ENCODE measurements at regions not wholly inside any gene's neighbourhood (a gene's known extent, or its start where the extent isn't known, plus 50 kb on each side); places are given as distances from the start of the nearest gene placed in this dataset.

GRCh38 chr3:35426366-35426958 is 212.9 kb upstream of the ARPP21 start:
- ChIA-PET SMC1A (ENCODE audit: uncharacterized antibody, unreplicated experiment) (no interaction called here), POLR2A (interaction anchor here (0.7 kb wide), 1 partner anchor 80 kb away, joined by 4 read pairs; no protein-coding TSS in a partner anchor), CTCF (no interaction called here), RAD21 (ENCODE audit: unreplicated experiment) (no interaction called here)
- FAIRE-seq (no peak), ATAC-seq (no peak), DNase-seq (ENCODE audit: low read depth, low spot score) (no peak)
- Histone ChIP-seq H3K9ac (ENCODE audit: control insufficient read depth, insufficient read depth, low read length) (no peak overlapping the region), H4K20me1 (ENCODE audit: control insufficient read depth, insufficient read depth) (no peaks in the 10 kb centered on the region), H3K4me2 (ENCODE audit: control insufficient read depth, insufficient read depth) (no peak overlapping the region), H3K27ac (ENCODE audit: control insufficient read depth, insufficient read depth) (no peak overlapping the region), H3K36me3 (ENCODE audit: control insufficient read depth in 2 of 2, insufficient read depth in 2 of 2, low read length in 1 of 2) (no peaks in the 10 kb centered on the region), H3K4me3 (no peak overlapping the region), H3K4me1 (ENCODE audit: control insufficient read depth, insufficient read depth, low read length) (no peaks in the 10 kb centered on the region), H3K9me3 (replicated peaks; ENCODE audit: control insufficient read depth, insufficient read depth, low read length) (no peaks in the 10 kb centered on the region), H2AFZ (ENCODE audit: control insufficient read depth, low read depth, low read length) (no peak overlapping the region), H3K79me2 (ENCODE audit: control insufficient read depth, insufficient read depth, low read length) (no peaks in the 10 kb centered on the region), H3K27me3 (replicated peaks in 1 of 2; ENCODE audit: control insufficient read depth in 2 of 2, insufficient read depth in 2 of 2, low read length in 1 of 2) (no peaks in the 10 kb centered on the region)
- WGBS (ENCODE audit: insufficient coverage, insufficient replicate concordance, low lambda C conversion rate, missing lambda C conversion rate) = 22% methylated on average over 3 of the region's 3 CpGs
- BruUV-seq (replicated peaks) = no TSS peak
- in situ Hi-C loops (cut with MboI) (no loop called here), intact Hi-C loops (cut with micrococcal nuclease; ENCODE audit: unreplicated experiment) (no loop called here)
- TF ChIP-seq SMC3 (IDR thresholded peaks at IDR 0.05; ENCODE audit: borderline replicate concordance, low read length) (no peak), HDAC6 (IDR thresholded peaks at IDR 0.05; ENCODE audit: unreplicated experiment) (no peak), CREM (IDR thresholded peaks at IDR 0.05; ENCODE audit: low read depth) (no peak), TCF12 (IDR thresholded peaks at IDR 0.05; ENCODE audit: low read depth, low read length) (no peak), FOS (IDR thresholded peaks at IDR 0.05; ENCODE audit: borderline replicate concordance, extremely low read depth, insufficient read length) (no peak), SP1 (IDR thresholded peaks at IDR 0.05; ENCODE audit: low read depth, low read length) (no peak), STAT1 (conservative IDR thresholded peaks at IDR 0.05) (no peak), NKRF (conservative IDR thresholded peaks at IDR 0.05) (no peak), TCF3 (IDR thresholded peaks at IDR 0.05; ENCODE audit: borderline replicate concordance, insufficient read depth, low read depth, low read length) (no peak), RB1 (IDR thresholded peaks at IDR 0.05; ENCODE audit: borderline replicate concordance) (no peak), HDAC2 (IDR thresholded peaks at IDR 0.05) (no peak), JUND (IDR thresholded peaks at IDR 0.05; ENCODE audit: low read depth, low read length) (no peak), CEBPZ (IDR thresholded peaks at IDR 0.05; ENCODE audit: low read depth, low read length) (no peak), MTA2 (IDR thresholded peaks at IDR 0.05; ENCODE audit: low read depth) (no peak), ZZZ3 (IDR thresholded peaks at IDR 0.05; ENCODE audit: control insufficient read depth, insufficient read length, low read depth) (no peak), DPF2 (IDR thresholded peaks at IDR 0.05) (no peak), MYC (IDR thresholded peaks at IDR 0.05; ENCODE audit: insufficient read depth, insufficient read length, insufficient replicate concordance, low read length, severe bottlenecking) (no peak), HDGF (IDR thresholded peaks at IDR 0.05) (no peak), KAT2A (conservative IDR thresholded peaks at IDR 0.05; ENCODE audit: control insufficient read depth, low read depth, low read length) (no peak)
- TF ChIP-seq, protein P1, sequence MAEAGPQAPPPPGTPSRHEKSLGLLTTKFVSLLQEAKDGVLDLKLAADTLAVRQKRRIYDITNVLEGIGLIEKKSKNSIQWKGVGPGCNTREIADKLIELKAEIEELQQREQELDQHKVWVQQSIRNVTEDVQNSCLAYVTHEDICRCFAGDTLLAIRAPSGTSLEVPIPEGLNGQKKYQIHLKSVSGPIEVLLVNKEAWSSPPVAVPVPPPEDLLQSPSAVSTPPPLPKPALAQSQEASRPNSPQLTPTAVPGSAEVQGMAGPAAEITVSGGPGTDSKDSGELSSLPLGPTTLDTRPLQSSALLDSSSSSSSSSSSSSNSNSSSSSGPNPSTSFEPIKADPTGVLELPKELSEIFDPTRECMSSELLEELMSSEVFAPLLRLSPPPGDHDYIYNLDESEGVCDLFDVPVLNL (IDR thresholded peaks at IDR 0.05; ENCODE audit: low read depth, low read length) = no peak
